ENCODE measurements at regions not wholly inside any gene's neighbourhood (a gene's known extent, or its start where the extent isn't known, plus 50 kb on each side); places are given as distances from the start of the nearest gene placed in this dataset.
"Not testable (repeated sequence)": the region's sequence is repeated elsewhere in the genome, so short reads cannot be mapped to it uniquely, and the experiment has no call there.

DNA sequence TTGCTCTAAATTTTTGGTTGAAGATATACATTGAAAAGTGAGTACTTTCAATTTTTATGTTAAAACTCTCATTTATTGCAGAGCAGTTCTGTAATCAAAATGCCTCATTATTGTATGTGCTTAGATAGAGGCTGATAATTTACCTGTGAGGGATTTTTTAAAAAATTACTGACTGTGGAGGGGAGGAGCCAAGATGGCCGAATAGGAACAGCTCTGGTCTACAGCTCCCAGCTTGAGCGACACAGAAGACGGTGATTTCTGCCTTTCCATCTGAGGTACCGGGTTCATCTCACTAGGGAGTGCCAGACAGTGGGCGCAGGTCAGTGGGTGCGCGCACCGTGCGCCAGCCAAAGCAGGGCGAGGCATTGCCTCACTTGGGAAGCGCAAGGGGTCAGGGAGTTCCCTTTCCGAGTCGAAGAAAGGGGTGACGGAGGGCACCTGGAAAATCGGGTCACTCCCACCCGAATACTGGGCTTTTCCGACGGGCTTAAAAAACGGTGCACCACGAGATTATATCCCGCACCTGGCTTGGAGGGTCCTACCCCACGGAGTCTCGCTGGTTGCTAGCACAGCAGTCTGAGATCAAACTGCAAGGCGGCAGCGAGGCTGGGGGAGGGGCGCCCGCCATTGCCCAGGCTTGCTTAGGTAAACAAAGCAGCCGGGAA, 89.4 kb downstream of the DDX11 start:
- not testable (repeated sequence) for H3K27me3 ChIP-seq (ENCODE audit: control insufficient read depth, insufficient read depth, low read length); H3K4me1 ChIP-seq (ENCODE audit: control insufficient read depth, insufficient read depth, low read length); H3K4me3 ChIP-seq (ENCODE audit: low read length); H3K4me2 ChIP-seq (ENCODE audit: low read length); H3K9ac ChIP-seq (ENCODE audit: low read depth, low read length); H3K36me3 ChIP-seq (ENCODE audit: insufficient read depth, low read length); H3K9me3 ChIP-seq (replicated peaks; ENCODE audit: low read length)

DNA sequence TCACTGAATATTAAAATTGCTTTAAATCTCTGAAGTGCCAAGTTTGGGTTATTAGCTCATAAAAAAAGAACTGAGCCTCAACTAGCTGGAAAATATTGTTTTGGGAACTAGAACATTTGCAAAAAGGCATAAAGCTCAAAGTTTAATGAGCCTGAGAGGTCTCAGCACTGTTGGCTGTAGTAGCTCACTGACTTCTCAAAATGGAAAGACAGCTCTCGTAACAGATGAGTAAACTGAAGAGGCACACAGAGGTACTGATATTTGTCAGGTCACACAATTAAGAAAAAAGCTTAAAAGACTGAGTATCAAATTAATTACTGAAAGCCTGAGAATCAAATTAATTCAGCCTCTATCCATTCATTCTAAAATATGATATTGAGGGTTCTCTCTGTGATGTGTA, 100.6 kb downstream of the DDX11 start:
- H3K9me3 ChIP-seq (replicated peaks; ENCODE audit: low read length); H3K4me3 ChIP-seq (ENCODE audit: low read length); H3K4me1 ChIP-seq (ENCODE audit: control insufficient read depth, insufficient read depth, low read length); H3K9ac ChIP-seq (ENCODE audit: low read depth, low read length); H3K4me2 ChIP-seq (ENCODE audit: low read length); H3K36me3 ChIP-seq (ENCODE audit: insufficient read depth, low read length); H3K27me3 ChIP-seq (ENCODE audit: control insufficient read depth, insufficient read depth, low read length): not testable (repeated sequence)

DNA sequence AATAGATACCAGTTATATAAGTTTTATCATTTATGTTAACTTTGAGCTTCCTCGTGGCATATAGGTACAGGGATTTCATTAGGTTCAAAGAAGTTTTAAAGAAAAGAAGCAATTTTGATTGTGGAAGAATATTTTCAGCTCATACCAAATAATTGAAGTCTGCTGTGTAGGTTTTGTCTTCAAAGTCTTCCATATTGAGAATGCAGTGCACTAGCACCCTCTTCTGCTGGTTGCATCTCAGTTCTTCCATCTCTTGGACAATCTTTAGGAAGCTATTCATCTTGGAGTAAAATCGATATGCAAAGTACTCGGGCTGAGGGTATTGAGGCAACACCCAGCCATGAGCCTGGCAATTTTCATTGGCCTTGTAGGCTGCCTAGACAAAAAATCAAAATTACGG, 103.9 kb downstream of the DDX11 start:
- not testable (repeated sequence) for H3K27me3 ChIP-seq (ENCODE audit: control insufficient read depth, insufficient read depth, low read length); H3K9ac ChIP-seq (ENCODE audit: low read depth, low read length)

DNA sequence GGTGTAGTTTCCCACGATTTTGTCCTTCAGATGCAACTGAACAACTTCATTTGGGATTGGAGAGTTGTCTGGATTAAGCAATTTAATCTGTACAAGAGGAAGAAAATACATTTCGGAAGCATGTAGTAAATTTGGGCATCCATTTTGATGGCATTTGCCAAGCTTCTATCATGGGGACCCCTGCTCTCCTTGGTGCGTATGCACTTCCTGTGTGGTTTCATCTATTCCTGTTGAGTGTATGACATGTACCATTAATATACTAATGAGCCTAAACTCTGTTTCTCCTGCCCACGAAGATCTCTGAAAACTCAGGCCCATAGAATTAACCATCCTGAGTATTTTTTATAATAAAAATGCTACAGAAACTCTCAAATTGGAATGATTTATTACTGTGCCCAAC, 105.2 kb downstream of the DDX11 start:
- H3K9me3 ChIP-seq (replicated peaks; ENCODE audit: low read length); H3K27me3 ChIP-seq (ENCODE audit: control insufficient read depth, insufficient read depth, low read length); H3K4me2 ChIP-seq (ENCODE audit: low read length); H3K4me3 ChIP-seq (ENCODE audit: low read length); H3K4me1 ChIP-seq (ENCODE audit: control insufficient read depth, insufficient read depth, low read length); H3K9ac ChIP-seq (ENCODE audit: low read depth, low read length); H3K36me3 ChIP-seq (ENCODE audit: insufficient read depth, low read length): not testable (repeated sequence)

More for the DNA sequence above, 103.9 kb downstream of the DDX11 start:
- H3K4me2 ChIP-seq (ENCODE audit: low read length); H3K4me3 ChIP-seq (ENCODE audit: low read length); H3K36me3 ChIP-seq (ENCODE audit: insufficient read depth, low read length); H3K9me3 ChIP-seq (replicated peaks; ENCODE audit: low read length); H3K4me1 ChIP-seq (ENCODE audit: control insufficient read depth, insufficient read depth, low read length): not testable (repeated sequence)

DNA sequence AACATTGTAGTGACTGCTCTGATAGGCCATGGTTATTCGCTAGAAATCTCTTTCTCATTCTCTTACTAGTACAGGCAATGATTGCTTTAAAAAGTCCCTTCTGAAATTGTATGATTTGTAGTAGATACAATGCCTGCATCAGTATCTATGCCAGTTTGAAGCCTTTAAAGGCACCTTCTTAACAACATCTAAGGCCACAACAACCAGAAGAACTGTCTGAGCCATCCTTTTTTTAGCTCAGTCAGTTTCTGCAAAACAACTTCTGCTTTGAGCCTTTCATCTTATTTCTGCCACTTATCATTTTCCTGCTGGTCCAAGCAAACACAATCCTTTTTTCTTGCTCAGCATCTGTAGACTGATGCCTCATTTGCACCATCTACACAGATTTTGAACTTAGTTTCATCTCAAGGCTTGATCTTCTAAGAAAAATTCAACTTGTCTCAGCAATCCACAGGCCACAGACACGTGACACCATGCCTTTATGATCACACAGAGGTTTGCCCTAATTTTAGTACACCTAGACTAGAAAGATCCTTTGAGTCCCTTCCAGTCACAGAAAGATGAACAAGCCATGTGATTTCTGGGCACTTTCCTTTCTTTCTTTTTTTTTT, 106.1 kb downstream of the DDX11 start:
- H3K4me1 ChIP-seq (ENCODE audit: control insufficient read depth, insufficient read depth, low read length); H3K9me3 ChIP-seq (replicated peaks; ENCODE audit: low read length); H3K9ac ChIP-seq (ENCODE audit: low read depth, low read length); H3K36me3 ChIP-seq (ENCODE audit: insufficient read depth, low read length); H3K4me3 ChIP-seq (ENCODE audit: low read length); H3K27me3 ChIP-seq (ENCODE audit: control insufficient read depth, insufficient read depth, low read length); H3K4me2 ChIP-seq (ENCODE audit: low read length): not testable (repeated sequence)

DNA sequence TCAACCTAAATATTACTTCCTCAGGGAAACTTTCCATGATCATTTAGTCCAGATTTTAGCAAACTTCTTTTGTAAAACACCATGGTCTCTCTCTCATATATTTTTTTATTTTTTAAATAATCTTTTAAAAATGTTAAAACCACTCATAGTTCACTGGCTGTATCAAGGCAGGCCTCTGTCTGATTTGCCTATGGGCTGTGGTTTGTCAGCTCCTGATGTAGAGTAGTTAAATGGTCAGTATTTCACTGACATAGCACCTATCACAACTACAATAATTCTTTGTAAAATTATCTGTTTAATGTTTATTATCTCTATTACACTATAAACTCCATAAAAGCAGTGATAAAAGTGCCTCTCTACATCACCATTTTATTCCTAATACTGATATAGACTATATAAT, 108.9 kb downstream of the DDX11 start:
- H3K4me1 ChIP-seq (ENCODE audit: control insufficient read depth, insufficient read depth, low read length); H3K4me2 ChIP-seq (ENCODE audit: low read length); H3K36me3 ChIP-seq (ENCODE audit: insufficient read depth, low read length); H3K27me3 ChIP-seq (ENCODE audit: control insufficient read depth, insufficient read depth, low read length); H3K4me3 ChIP-seq (ENCODE audit: low read length); H3K9ac ChIP-seq (ENCODE audit: low read depth, low read length); H3K9me3 ChIP-seq (replicated peaks; ENCODE audit: low read length): not testable (repeated sequence)

DNA sequence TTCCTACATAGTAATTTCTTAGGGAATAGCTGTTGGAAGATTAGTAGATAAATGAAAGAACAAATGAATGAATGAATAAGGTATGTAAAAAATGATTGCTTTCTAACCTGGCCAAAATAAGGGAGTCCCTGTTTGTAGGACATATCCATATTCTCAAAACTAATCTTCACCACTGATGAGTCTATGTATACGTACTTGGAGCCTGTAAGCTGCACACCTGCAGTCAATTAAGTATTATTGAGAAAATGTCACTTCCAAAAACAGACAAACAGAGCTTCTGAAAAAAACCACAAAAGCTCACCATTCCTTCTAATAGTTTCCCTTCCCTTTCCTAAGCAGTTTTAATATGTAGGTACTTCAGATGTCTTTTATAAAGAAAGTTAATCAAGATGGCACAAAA, 109.4 kb downstream of the DDX11 start:
- H3K27me3 ChIP-seq (ENCODE audit: control insufficient read depth, insufficient read depth, low read length); H3K4me2 ChIP-seq (ENCODE audit: low read length); H3K4me3 ChIP-seq (ENCODE audit: low read length); H3K4me1 ChIP-seq (ENCODE audit: control insufficient read depth, insufficient read depth, low read length); H3K36me3 ChIP-seq (ENCODE audit: insufficient read depth, low read length); H3K9me3 ChIP-seq (replicated peaks; ENCODE audit: low read length); H3K9ac ChIP-seq (ENCODE audit: low read depth, low read length): not testable (repeated sequence)

DNA sequence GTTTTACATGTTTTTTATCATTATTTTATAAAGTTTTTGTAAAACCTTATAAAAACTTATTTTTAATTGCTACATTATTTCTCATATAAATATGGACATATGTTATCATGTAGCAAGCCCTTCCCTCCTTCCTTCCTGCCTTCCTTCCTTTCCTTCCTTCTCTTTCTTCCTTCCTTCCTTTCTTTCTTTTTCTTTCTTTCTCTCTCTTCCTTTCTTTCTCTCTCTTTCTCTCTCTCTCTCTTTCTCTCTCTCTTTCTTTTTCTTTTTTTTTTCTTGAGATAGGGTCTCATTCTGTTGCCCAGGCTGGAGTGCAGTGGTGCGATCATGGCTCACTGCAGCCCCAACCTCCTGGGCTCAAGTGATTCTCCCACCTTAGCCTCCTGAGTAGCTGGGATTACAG, 110.2 kb downstream of the DDX11 start:
- H3K4me2 ChIP-seq (ENCODE audit: low read length); H3K9ac ChIP-seq (ENCODE audit: low read depth, low read length); H3K36me3 ChIP-seq (ENCODE audit: insufficient read depth, low read length); H3K4me1 ChIP-seq (ENCODE audit: control insufficient read depth, insufficient read depth, low read length); H3K4me3 ChIP-seq (ENCODE audit: low read length); H3K27me3 ChIP-seq (ENCODE audit: control insufficient read depth, insufficient read depth, low read length); H3K9me3 ChIP-seq (replicated peaks; ENCODE audit: low read length): not testable (repeated sequence)

DNA sequence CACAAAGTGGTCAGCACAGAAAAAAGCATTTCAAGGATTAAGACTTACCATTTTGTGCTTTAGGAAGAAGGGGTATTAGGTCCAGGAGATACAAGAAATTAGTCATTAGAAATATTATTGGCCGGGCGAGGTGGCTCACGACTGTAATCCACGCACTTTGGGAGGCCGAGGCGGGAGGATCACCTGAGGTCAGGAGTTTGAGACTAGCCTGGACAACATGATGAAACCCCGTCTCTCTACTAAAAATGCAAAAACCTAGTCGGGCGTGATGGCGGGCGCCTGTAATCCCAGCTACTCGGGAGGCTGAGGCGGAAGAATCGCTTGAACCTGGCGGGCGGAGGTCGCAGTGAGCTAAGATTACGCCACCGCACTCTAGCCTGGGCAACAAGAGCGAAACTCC, 111.0 kb downstream of the DDX11 start:
- H3K4me2 ChIP-seq (ENCODE audit: low read length); H3K4me1 ChIP-seq (ENCODE audit: control insufficient read depth, insufficient read depth, low read length); H3K4me3 ChIP-seq (ENCODE audit: low read length); H3K9ac ChIP-seq (ENCODE audit: low read depth, low read length); H3K36me3 ChIP-seq (ENCODE audit: insufficient read depth, low read length); H3K27me3 ChIP-seq (ENCODE audit: control insufficient read depth, insufficient read depth, low read length); H3K9me3 ChIP-seq (replicated peaks; ENCODE audit: low read length): not testable (repeated sequence)

DNA sequence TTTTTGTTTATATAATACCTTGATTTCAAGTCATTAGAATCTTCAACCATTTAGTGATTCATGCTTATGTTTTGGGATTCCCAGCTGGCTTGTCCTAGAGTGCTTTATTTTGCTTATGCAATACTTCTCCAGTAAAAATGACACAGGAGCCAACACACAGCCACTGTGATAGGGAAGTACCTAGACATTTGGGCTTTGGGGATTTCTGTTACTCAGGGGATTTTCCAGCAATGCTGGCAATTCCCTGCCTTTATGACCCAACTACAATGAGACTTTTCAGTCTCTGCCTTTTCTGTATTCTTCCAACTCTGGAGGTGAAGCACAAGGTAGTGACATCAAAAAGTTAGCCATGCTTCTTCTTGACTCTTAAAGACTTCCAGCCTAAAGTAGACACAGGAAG, 119.0 kb downstream of the DDX11 start:
- H3K9ac ChIP-seq (ENCODE audit: low read depth, low read length); H3K4me1 ChIP-seq (ENCODE audit: control insufficient read depth, insufficient read depth, low read length); H3K27me3 ChIP-seq (ENCODE audit: control insufficient read depth, insufficient read depth, low read length); H3K4me2 ChIP-seq (ENCODE audit: low read length); H3K36me3 ChIP-seq (ENCODE audit: insufficient read depth, low read length); H3K9me3 ChIP-seq (replicated peaks; ENCODE audit: low read length); H3K4me3 ChIP-seq (ENCODE audit: low read length): not testable (repeated sequence)

DNA sequence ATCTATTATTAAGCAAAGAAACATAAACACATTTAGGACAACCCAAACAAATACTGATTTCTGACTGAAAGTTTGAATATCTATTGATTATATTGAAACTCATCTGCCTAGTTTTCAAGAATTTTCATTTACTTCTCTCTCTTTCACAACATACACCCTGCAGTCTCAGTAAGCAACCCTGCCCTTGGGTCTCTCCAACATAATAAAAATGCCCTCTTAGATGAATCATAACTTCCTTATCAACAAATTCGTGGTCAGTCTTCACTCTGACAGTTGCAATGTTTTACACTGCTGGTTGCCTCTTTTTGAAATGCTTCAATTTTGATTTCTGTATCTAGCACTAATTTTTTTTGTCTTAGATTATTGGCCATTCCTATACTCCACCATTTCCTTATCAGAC, 122.0 kb downstream of the DDX11 start:
- not testable (repeated sequence) for H3K9ac ChIP-seq (ENCODE audit: low read depth, low read length); H3K27me3 ChIP-seq (ENCODE audit: control insufficient read depth, insufficient read depth, low read length); H3K36me3 ChIP-seq (ENCODE audit: insufficient read depth, low read length); H3K4me1 ChIP-seq (ENCODE audit: control insufficient read depth, insufficient read depth, low read length); H3K4me3 ChIP-seq (ENCODE audit: low read length); H3K4me2 ChIP-seq (ENCODE audit: low read length); H3K9me3 ChIP-seq (replicated peaks; ENCODE audit: low read length)

DNA sequence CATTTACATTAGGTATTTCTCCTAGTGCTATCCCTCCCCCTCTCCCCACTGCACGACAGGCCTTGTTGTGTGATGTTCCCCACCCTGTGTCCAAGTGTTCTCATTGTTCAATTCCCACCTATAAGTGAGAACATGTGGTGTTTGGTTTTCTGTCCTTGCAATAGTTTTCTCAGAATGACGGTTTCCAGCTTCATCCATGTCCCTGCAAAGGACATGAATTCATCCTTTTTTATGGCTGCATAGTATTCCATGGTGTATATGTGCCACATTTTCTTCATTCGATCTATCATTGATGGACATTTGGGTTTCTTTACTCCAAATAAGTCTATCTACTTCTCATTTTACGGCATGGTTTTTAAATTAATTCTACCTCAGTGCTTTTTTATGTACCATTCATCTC, 125.8 kb downstream of the DDX11 start:
- H3K4me1 ChIP-seq (ENCODE audit: control insufficient read depth, insufficient read depth, low read length); H3K9ac ChIP-seq (ENCODE audit: low read depth, low read length); H3K4me2 ChIP-seq (ENCODE audit: low read length); H3K9me3 ChIP-seq (replicated peaks; ENCODE audit: low read length); H3K36me3 ChIP-seq (ENCODE audit: insufficient read depth, low read length); H3K4me3 ChIP-seq (ENCODE audit: low read length): not testable (repeated sequence)
- H3K27me3 ChIP-seq (ENCODE audit: control insufficient read depth, insufficient read depth, low read length): peaks cover 22% of the 10 kb centered on the region

Measured in skeletal muscle satellite cell (primary cell).